GM18520 (cell line): ENCODE measurements at regions not wholly inside any gene's neighbourhood (a gene's known extent, or its start where the extent isn't known, plus 50 kb on each side); places are given as distances from the start of the nearest gene placed in this dataset.

Experiments used
- ATAC-seq: cut with Tn5 transposase; IDR thresholded peaks from one replicate; pipeline ENCODE4 v1.9.1; 2021; ENCODE audit not compliant: unreplicated experiment

DNA sequence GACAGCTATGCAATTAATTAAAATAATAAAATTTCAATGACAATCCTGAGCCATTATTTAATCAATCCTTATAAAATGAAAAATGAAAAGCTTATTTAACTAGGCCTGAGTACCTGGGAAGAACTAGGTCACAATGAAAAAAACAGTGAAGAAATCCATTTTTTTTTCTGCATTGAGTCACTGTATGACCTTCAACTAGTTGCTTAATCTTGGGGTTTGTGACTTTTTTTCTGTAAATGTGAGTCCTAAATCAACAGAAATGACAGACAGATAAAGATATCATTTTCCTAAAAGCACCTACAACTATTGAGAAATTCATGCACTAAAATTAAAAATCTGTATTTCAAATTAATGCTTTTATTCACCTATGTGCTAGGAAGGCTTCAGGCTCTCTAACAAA, 96.8 kb downstream of the TMEM26 start:
- no peak for ATAC-seq

- no peak for ATAC-seq
Measured at GRCh38 chr10:61355211-61355610, 98.0 kb downstream of the TMEM26 start.

- no peak for ATAC-seq
Measured at GRCh38 chr10:61354401-61354975, 98.7 kb downstream of the TMEM26 start.

DNA sequence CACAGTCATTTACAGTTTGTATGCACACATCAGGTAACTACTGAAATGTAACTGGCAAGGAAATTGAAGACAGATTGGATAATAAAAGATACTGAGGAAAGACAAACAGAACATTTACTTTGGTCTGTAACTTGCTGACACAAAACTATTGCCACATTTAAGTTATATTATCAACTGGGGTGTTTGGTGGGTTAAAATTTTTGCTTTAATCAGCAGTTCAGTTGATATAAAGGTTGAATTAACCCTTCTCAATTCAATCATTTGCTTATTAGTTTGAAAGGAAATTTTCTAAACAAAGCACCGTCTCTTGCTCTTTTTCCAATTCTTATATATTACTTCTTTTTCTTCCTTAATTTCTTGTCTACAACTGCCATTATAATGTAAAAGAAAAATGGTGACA, 102.4 kb downstream of the TMEM26 start:
- ATAC-seq: no peak

GRCh38 chr10:61350068-61350467, 103.1 kb downstream of the TMEM26 start:
- ATAC-seq: no peak

GRCh38 chr10:61346796-61347413, 106.3 kb downstream of the TMEM26 start:
- ATAC-seq: no peak

GRCh38 chr10:61343796-61344195, 109.4 kb downstream of the TMEM26 start:
- no peak for ATAC-seq

DNA sequence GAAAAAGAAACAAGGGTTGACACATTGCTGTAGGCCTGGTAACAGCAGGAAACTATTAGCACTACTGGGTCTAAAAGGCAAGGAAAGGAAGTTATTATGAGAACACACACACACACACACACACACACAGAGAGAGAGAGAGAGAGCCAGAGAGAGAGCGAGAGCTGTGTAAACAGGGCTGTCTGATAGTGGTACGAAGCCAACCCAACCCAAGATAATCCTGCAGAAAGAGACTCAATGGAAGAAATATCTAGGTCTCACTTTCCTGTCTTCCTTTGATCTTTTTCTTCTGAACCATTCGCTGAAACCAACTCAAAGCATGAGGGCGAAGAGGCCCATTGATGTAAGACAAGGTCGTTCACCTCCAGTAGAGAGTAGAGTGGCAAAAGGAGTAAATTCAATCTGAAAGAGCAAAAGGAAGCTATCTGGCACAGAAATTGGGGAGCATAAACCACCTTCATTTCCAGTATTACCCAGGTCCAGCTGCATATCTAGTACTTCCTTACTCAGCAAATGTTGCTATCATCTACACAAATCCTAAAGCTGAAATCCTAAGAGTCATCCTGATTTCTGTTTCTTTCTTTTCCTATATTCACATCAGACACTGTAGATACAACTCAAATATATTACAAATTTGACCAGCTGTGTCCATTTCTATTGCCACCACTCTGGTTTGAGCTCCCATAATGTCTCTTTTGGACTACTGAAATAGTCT, 110.2 kb downstream of the TMEM26 start:
- ATAC-seq: no peak

GRCh38 chr10:61341008-61341407, 112.2 kb downstream of the TMEM26 start:
- no peak for ATAC-seq

DNA sequence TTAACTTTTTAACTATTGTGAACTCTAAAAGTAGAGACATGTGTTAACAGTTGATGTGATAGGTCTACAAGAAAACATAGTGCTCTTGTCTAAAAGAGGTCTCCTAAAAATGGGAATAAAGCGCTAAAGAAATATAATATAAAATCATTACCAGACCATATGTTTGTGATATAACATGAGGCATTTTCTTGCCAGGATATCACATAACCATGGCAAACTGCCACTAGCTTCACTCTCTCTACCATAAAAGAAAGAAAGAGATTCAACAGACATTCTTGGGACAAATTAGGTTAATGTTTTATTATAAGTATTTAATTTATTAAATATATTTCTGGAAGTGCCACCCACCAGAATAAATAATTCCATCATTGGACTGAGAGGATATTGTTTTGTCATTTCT, 115.0 kb downstream of the TMEM26 start:
- ATAC-seq: no peak

DNA sequence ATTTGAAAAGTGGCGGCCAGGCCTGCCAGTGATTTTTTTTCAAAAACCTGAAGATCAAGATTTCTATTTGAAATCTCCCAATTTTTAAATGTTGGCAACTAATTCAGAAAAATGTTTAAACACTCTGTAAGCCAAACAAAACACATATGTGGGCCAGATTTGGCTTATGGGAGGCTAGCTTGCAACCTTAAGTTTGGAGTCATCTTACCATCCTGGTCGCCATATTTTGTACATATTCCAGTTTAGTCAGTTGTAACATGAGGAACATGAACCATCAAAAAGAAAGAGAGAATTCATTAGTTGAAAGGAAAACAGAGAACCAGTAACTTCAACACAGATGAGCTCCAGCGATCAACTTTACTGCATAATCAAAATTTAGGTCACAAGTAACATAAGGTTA, 115.4 kb downstream of the TMEM26 start:
- no peak for ATAC-seq

GRCh38 chr10:61336831-61337230, 116.3 kb downstream of the TMEM26 start:
- ATAC-seq: no peak

DNA sequence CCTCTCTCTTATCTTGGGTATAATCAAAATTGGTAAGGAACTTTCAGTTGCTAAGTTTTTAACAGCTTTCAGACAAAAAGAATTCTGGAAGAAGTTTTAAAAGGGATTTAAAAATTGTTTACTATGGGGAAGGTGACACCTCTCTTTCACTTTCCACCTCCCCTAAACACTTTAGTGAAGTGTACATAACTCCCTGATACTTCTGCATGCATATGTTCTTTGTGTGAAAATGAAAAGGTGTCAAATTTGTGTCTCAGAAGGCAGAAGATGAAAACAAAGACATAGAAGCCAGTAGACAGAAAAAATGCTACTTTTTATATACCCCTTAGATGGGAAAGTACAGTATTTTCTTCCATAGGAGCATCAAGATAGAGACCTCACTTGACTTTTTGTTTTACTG, 117.8 kb downstream of the TMEM26 start:
- ATAC-seq: no peak

DNA sequence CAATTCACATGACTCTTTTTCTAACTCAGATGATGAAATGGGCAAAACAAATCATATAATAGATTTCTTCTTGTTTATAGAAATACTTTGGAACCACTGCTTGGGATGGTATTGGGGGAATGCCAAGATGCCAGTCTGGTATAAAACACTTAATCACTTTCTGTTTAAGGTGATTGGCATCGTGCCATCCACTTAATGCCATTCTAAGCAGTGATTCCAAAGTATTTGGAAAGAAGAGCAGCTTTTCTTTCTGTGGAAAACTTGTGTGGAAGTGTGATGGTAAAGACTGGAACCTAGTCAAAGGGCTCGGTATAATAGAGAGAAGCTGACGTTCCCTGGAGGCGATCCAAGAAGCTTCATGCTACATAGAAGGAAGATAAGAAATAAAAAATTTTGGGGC, 120.6 kb downstream of the TMEM26 start:
- ATAC-seq: no peak

DNA sequence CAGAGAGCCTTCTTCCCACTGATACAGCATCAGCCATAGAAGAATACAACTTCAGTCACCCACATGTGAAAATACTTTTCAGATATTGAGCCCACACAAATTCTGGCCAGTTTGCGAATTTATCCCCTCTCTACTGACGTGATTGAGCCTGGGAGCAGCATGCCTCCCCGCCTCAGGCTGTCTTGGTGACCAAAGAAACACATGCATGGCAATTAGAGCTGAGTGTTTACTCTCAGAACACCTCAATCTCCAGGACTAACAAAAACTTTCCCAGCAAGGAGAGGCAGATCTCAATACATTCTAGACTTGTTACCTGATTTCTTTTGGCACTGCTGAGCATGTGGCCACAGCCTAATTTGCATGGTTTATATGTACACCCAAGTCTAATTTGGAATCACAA, 122.5 kb downstream of the TMEM26 start:
- ATAC-seq: no peak

DNA sequence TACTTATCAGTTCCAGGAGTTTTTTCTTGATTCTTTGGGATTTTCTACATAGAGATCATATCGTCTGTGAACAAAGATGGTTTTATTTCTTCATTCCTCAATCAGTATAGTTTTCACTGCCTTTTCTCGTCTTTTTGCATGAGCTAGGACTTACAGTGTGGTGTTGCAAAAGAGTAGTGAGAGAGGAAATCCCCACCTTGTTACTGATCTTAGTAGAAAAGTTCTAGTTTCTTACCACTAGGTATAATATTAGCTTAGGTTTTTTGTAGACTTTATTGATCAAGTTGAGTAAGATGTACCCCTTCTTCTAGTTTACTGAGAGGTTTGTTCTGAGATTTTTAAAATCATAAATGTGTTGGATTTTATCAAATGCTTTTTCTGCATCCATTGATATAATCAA, 123.3 kb downstream of the TMEM26 start:
- ATAC-seq: peak; percentile 84

- ATAC-seq: no peak
Measured at GRCh38 chr10:61325223-61325960, 127.8 kb downstream of the TMEM26 start.

GRCh38 chr10:61323726-61324125, 129.5 kb downstream of the TMEM26 start:
- ATAC-seq: no peak

DNA sequence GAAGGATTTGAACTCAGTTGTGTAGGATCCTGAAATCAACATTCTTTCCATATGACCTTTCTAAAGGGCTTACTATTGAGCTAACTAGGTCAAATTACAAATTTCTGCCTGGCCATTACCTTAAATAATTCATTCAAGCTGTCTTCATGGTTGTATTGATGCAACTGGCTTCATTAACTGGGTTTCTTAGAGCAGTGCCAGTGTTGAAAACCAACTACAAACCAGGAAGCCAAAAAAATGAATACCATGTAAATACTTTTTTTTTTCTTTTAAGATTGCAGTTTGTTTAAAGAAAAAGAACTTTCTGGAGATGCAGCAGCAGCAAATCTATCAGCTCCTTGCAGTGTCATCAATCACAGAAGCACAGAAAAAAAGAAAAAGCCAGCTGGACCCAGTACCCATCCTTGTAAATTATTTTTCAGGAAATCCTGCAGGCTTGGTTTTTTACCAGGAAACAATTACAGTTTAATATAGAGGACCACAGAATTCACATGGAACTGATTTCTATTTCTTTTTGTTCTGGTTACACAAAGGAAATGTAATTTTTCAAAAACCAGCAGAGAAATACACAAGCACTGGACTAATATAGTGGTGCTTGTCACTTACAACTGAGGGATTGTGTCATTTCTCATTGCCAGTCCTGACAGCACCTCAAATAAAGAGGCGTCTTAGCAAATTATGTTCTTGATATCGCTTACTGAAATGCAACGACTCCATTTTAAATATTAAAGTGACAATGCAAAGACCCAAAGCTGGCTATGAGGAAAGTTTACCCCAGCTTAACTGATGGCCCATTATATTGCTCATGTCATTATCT, 131.9 kb downstream of the TMEM26 start:
- no peak for ATAC-seq

DNA sequence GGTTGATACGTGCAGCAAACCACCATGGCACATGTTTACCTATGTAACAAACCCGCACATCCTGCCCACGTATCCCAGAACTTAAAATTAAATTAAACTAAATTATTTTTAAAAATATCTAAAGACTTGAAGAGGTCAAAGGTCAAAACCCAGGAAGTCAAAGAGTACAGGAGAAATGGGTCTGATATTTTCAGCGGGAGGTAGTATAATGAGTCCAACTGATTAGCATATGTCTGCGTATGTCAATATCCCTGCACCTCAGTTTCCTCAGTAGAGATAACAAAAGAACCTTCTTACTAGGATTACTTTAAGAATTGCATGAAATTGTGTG, 133.0 kb downstream of the TMEM26 start:
- no peak for ATAC-seq
